NAMALWA (cell line): ENCODE measurements at regions not wholly inside any gene's neighbourhood (a gene's known extent, or its start where the extent isn't known, plus 50 kb on each side); places are given as distances from the start of the nearest gene placed in this dataset.

Experiments used
- DNase-seq: peaks from one replicate; pipeline ENCODE4 v3.0.0-alpha.2; 2015; ENCODE audit warnings: low spot score

DNA sequence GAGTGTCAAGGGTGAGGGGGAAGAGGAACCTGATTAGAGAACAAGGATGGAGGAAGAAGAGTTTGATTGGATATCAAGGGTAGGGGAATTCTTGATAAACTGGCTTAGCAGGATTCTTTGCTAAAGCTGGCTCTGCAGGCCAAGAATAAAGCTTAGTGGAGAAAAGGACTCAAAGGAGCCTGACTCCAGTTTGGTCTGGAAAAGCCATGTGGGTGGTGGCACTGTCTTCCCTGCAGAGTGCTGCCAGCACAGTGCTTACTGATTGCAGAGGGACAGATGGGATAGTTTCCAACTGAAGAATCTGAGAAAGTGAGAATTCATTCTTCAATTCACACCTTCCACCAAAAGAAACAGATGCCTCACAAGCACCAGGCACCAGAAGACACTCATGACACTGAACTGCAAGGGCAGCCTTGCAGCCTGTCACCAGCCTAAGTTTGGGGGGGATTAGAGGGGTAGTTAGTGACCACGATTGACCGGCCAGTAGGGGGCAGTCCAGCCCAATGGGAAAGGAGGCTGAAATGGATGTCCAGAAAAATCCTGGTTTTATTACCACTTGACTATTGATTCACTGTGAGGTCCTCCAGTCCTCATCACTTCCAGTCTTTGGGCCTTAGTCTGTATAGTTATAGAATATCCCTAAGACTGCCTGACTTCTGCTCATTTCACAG, 334.5 kb downstream of the SMAD2 start:
- DNase-seq, result peak; percentile 39

DNA sequence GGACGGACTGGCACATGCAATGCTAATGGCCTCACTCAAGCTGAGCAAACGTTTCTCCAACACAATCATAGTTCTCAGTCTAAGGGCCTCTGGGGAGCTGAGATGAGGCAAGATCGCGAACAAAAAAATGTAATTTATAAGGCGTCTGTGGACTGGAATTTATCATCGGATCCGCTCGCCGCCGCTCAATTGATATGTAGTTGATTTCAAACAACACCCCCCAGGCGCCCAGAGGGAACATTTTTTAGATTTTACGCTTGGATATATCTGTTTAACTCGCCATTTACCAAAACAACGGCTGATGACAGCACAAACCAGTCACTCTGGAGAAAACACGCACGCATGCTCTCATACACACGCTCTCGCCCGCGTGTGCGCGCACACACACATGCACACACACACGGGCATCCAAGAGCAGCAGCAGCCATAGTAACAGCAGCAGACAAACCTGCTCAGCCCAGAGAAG, 335.8 kb downstream of the SMAD2 start:
- no peak for DNase-seq

GRCh38 chr18:47593744-47594472, 336.6 kb downstream of the SMAD2 start:
- no peak for DNase-seq

GRCh38 chr18:47591429-47591828, 339.0 kb downstream of the SMAD2 start:
- no peak for DNase-seq

- DNase-seq, result no peak
These were observed 336.1 kb upstream of the SKOR2 start for GRCh38 chr18:47587587-47587986.

DNA sequence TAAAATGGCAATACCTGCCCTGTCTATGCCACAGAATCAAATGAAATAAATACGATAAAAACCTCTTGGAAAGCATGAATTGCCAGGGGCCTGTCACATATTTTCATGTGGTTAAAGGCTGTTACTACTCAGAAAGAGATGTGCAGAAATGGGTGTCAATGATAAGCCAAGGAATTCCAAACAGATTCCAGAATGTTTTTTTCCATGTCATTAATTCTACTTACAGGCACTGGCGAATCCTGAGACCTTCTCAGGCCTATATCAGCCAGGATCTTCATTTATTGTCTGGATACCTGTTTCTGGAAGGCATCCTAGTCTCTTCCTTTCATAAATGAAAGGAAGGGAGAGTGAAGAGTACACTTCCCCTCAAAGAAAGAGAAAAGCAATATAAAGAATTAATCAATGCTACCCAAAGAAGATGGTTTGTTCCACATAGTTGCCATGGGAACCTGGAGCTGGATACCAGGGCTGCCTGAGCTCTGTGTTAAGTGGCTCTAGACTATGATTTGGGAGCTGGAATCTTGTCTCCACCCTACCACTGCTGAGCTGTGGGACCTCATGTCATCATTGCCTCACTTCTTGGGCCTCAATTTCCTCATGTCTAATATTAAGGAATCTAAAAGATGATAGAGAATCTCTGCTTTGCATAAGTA, 335.1 kb upstream of the SKOR2 start:
- no peak for DNase-seq

DNA sequence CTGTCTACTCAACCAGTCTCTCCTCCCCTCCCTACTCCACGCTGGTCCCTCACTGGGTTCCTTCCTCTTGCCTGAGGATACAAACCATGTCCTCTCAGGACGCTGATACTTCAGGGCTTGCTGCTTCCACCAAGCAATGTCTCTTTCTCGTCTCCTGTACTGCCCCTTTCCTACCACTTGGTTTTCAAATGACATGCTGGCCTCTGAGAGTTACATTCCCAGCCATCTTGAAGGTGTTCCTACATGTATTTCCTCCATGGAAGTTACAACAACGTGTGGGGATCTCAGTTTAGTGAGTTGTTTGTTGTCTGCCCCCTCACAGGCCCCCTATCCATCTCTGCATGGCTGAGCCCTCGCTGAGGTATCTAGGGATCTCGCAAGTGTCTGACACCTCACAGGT, 334.5 kb upstream of the SKOR2 start:
- no peak for DNase-seq

DNA sequence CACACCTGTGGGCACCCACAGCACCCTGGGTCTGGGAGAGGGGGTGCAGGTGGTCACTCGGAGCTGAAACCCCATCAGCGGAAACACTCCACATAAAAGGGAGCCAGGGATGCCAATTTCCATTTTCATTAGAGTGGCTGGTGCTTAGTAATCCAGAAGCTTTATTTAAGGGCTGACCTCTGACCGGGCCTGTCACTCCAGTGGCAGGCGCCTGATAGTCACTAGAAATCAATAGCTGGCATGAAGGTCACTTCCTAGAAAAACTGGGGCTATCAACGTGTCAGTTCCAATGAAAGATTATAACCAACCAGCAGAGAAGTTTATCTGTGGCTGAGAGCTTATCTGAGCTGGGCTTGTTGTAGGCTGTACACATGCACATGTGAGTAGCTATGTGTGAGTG, 333.7 kb upstream of the SKOR2 start:
- no peak for DNase-seq

DNA sequence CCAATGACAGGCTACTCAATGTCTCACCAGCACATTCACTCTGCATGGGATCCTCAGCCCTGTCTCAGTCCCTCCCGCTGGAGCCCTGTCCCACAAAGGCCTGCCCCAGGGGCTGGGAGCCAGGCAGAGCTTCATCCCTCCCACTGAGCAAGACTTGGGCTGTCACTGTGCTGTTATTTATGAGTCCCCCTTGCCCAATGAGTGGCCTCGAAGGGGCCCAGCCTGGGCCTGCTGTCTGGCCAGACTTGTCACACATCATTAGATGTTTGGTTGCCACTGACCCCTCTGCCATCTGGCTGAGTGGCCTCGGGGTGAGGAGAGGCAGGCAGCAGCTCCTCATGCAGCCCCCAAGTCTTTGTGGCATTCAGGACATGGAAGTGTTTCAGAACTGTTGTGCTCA, 330.6 kb upstream of the SKOR2 start:
- no peak for DNase-seq

DNA sequence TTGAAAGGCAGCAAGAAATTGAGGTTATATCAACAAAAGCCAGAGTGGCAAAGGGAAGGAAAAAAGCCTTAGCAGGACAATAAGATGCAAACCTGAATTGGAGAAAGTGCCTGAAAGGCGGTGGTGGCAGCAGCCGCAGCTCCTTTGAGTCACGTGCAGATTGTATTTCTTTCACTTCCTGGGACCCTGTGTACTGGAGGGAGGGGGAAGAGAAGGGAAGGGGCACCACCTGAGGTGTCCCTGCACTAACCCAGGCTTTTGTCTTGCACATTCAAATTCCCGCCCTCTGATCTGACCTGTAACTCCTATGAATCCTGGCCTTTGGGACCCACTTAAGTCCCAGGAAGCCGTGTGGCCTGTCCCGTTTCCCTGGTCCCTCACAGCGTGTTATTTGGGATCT, 326.1 kb upstream of the SKOR2 start:
- no peak for DNase-seq

- DNase-seq, result no peak
These were observed 323.5 kb upstream of the SKOR2 start for GRCh38 chr18:47574966-47575365.

- no peak for DNase-seq
These were observed 320.5 kb upstream of the SKOR2 start for GRCh38 chr18:47571957-47572356.

- DNase-seq, result no peak
These were observed 315.3 kb upstream of the SKOR2 start for GRCh38 chr18:47566809-47567208.

DNA sequence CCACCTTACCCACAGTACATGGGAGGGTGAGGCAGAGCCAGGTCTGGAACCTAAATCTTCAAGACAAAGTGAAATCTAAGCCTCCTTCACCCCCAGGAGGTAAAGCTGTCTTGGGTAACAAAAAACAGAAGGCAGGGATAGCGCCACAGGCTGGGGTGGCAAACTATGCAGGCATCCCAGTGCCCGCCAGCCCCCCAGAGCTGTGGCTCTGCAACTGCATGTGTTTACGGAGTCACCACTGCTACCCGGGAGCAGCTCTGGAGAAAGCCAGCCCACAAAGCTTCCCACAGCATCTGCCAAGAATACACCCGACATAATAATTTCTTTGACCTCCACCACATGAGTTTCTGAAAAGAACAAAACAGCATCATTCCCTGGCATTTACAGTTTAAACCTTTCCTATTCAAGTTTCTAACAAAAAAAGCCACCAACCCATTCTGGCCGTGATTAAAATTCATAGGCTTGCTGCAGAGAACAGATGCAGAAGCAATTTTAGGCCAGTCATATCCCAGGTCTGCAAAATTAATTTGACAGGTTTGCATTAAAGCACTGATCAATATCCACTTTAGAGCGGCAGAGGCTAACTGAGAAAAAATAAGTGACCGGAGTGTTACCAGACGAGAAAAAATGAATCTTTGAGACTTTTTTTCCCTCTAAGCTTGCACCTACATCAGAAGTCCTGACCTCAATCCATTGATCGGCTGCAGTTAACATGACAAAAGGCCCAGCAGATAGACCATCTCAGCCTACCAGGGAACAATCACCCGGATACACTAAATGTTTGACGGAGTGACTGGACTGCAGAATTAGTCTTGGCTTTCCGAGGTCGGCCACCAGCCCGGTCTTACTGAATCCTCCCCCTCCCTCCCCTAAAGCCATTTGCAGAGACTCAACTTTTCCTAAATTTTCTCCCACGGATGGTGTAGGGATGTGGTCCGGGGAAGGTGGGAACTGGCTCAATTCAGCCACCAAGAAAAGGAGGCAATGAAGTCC, 309.6 kb upstream of the SKOR2 start:
- no peak for DNase-seq

- DNase-seq, result no peak
These were observed 306.8 kb upstream of the SKOR2 start for GRCh38 chr18:47558110-47558750.

DNA sequence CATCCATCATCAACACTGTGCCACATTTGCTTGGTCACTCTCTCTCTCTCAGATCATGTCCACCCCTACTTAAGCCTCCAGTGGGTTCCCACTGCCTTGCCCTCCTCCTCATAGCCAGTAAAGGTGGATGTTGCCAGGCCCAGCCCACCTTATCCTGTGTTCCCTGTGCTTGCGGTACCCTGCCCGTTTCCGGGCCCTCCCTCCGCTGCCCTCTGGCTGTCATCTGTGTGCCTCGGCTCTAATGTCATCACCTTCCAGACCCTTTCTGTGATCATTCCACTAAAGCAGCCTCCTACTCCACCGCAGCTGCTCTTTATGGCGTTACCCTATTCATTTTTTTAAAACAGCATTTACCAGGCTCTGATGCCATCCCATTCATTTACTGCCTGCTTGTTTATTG, 305.7 kb upstream of the SKOR2 start:
- no peak for DNase-seq

- no peak for DNase-seq
These were observed 301.3 kb upstream of the SKOR2 start for GRCh38 chr18:47552783-47553182.

DNA sequence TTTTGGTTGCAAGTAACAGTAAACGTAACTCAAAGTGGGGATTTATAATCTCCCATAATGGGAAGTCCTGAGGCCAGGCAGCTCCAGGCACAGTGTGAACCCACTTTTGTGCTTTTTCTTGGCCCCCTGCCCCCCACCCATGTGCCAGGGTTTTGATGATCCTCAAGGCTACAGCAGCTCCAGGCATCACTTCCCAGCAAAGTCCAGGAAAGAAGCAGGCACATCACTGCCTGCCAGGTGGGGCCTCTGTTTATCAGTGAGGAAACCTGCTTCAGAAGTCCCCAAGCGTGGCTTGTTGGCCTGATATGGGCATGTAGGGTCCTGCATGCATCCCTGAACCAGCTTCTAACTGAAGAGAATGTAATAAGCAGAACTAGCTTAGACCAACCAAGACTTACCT, 299.2 kb upstream of the SKOR2 start:
- DNase-seq, result no peak

GRCh38 chr18:47549021-47549540, 297.6 kb upstream of the SKOR2 start:
- DNase-seq, result no peak

DNA sequence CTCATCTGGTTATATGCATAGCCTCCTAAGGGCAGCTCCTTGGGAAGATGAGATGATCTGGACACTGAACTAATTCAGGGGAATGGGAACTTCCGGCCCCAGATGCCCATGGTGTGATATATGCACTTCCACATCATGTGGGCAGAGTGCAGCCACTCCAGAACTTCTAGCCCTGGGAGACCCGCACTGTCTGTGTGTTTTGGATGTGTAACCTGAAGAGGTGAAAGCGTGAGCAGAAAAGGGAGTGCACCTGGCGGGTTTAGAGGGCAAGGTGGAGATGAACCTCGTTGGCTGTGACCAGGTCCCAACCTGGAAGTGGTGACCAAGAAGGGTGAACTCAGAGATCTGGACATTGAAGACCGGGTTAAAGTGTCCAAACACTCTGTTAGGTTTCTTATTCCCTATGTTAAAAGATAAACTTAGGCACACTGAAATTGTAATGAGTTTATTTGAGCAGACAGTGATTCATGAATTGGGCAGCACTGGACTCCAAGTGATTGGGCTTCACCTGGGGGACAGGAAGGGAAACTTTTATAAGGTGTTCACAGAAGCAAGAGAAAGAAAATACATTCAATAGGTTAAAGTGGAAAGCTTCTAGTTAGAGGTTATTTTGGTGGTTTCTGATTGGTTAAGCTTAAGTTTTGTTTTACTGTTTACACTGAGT, 296.2 kb upstream of the SKOR2 start:
- no peak for DNase-seq

DNA sequence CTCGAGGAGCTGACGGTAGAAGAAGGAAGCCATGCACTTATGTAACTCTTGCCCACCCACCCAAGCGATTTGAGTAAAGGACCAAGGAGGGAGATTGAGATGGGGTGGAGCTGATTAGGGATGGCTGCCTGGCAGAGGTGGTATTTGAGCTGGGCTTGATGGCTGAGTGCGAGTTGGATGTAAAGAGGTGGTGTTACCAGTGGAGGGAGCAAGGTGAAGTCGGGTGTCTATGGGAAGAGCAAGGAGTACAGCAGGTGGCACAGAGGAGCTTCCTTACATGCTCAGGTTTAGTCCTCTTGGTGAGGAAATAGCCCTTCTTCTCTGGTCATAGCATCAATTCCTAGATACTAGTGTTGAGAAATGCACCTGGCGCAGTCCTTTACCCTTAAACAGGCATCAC, 294.2 kb upstream of the SKOR2 start:
- peak; percentile 5 for DNase-seq
